Tibial nerve (tissue), 4 donors: ENCODE measurements at regions not wholly inside any gene's neighbourhood (a gene's known extent, or its start where the extent isn't known, plus 50 kb on each side); places are given as distances from the start of the nearest gene placed in this dataset.

Experiments used
- DNase-seq, 2 donors: peaks; one replicate each; pipeline ENCODE4 v3.0.0-alpha.2; 2019; ENCODE audit warnings: low spot score in 2 of 2
- H3K27ac ChIP-seq, 4 donors: fragments of 200-600 bp; sonication (generic) in 3 of 4; one replicate each; pipeline ENCODE4 v1.5.1; 2017 to 2019; ENCODE audit warnings: mild to moderate bottlenecking in 1 of 4
- H3K27me3 ChIP-seq, 2 donors: fragments of 200-600 bp; sonication (generic) in 1 of 2; one replicate each; pipeline versions ENCODE4 v1.5.1 to v1.6.0; 2017 to 2019
- H3K36me3 ChIP-seq, 3 donors: fragments of 200-600 bp; sonication (generic); one replicate each; pipeline ENCODE4 v1.5.1; 2018 to 2019
- H3K4me1 ChIP-seq, 4 donors: fragments of 200-600 bp; sonication (generic) in 3 of 4; one replicate each; pipeline ENCODE4 v1.5.1; 2017 to 2019
- H3K4me3 ChIP-seq, 4 donors: fragments of 200-600 bp; sonication (generic) in 3 of 4; one replicate each; pipeline ENCODE4 v1.5.1; 2017 to 2019; ENCODE audit warnings: mild to moderate bottlenecking in 1 of 4, moderate library complexity in 1 of 4
- H3K9me3 ChIP-seq, 4 donors: fragments of 200-600 bp; sonication (generic) in 3 of 4; one replicate each; pipeline ENCODE4 v1.5.1; 2017 to 2019
- EP300 ChIP-seq, 2 donors: sonication (generic); formaldehyde crosslinking; IDR thresholded peaks; one replicate each; pipeline ENCODE4 v1.6.1; 2017; ENCODE audit warnings: antibody characterized with exemption in 2 of 2, mild to moderate bottlenecking in 1 of 2
- POLR2A ChIP-seq, 2 donors: fragments of 450-650 bp; IDR thresholded peaks; one replicate each; pipeline ENCODE4 v1.6.1; 2017; ENCODE audit warnings: antibody characterized with exemption in 2 of 2, mild to moderate bottlenecking in 2 of 2, moderate library complexity in 2 of 2
- WGBS, 2 donors: methylation state at CpG; one replicate each; pipeline ENCODE4 v1.1.5; 2018; 5-methylcytosine and 5-hydroxymethylcytosine counted together
- TF ChIP-seq, protein P1 (sequence below), 5 experiments: fragments of 200-600 bp in 3 of 5; fragments of 450-650 bp in 2 of 5; sonication (generic) in 3 of 5; IDR thresholded peaks; one replicate each; pipeline ENCODE4 v1.5.1; 2016 to 2019; ENCODE audit warnings: antibody characterized with exemption in 5 of 5, mild to moderate bottlenecking in 3 of 5, moderate library complexity in 2 of 5

DNA sequence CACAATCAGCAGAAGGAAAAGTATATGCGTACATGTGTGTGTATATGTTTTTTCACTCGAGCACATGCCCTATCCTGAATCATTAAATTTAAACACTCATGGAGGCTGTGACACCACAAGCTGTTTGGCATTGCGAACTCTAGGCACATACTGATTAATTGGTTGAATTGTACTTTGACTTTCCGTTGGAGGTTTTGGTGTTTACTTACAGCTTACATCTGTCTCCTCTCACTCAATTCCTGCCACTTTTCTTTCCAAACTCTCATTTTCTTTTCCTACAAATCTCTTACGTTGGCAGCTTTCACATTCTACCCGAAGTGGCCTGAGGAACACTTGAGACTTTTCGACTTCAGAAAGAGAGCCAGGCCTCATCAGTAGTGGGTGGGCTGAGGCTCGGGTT is 434.1 kb upstream of the SEMA6D start:
- TF ChIP-seq POLR2A (IDR thresholded peaks at IDR 0.05) (no peak), EP300 (IDR thresholded peaks at IDR 0.05) (no peak)
- TF ChIP-seq, protein P1, sequence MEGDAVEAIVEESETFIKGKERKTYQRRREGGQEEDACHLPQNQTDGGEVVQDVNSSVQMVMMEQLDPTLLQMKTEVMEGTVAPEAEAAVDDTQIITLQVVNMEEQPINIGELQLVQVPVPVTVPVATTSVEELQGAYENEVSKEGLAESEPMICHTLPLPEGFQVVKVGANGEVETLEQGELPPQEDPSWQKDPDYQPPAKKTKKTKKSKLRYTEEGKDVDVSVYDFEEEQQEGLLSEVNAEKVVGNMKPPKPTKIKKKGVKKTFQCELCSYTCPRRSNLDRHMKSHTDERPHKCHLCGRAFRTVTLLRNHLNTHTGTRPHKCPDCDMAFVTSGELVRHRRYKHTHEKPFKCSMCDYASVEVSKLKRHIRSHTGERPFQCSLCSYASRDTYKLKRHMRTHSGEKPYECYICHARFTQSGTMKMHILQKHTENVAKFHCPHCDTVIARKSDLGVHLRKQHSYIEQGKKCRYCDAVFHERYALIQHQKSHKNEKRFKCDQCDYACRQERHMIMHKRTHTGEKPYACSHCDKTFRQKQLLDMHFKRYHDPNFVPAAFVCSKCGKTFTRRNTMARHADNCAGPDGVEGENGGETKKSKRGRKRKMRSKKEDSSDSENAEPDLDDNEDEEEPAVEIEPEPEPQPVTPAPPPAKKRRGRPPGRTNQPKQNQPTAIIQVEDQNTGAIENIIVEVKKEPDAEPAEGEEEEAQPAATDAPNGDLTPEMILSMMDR (IDR thresholded peaks at IDR 0.05): no peak
- H3K36me3 ChIP-seq: no peaks in the 10 kb centered on the region
- H3K27ac ChIP-seq: no peak overlapping the region
- no peak for DNase-seq
- H3K27me3 ChIP-seq: no peaks in the 10 kb centered on the region
- H3K9me3 ChIP-seq: no peaks in the 10 kb centered on the region
- WGBS, 2 donors: 73 to 84% methylated on average over 8 of the region's 8 CpGs
- no peaks in the 10 kb centered on the region for H3K4me1 ChIP-seq
- H3K4me3 ChIP-seq: no peak overlapping the region

DNA sequence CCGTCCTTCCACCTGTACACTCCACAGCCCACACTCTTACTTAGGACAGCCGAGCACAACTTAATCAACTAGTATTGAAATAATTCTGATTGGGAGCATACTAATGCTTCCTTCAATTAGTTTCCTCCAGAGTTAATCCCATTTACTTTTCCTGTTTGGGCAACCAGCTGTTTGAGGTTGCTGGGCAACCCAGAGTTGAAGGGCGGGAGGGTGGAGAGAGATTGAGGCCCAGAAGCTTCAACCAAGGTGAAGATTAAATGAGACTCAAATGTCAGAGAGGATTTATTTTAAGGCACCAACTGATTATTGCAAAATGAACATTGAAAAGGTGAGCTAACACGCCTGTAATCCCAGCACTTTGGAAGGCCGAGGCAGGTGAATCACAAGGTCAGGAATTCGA is 428.5 kb upstream of the SEMA6D start:
- no peak for TF ChIP-seq POLR2A (IDR thresholded peaks at IDR 0.05)
- TF ChIP-seq, protein P1 (IDR thresholded peaks at IDR 0.05): no peak
- TF ChIP-seq EP300 (IDR thresholded peaks at IDR 0.05): no peak
- DNase-seq: no peak

DNA sequence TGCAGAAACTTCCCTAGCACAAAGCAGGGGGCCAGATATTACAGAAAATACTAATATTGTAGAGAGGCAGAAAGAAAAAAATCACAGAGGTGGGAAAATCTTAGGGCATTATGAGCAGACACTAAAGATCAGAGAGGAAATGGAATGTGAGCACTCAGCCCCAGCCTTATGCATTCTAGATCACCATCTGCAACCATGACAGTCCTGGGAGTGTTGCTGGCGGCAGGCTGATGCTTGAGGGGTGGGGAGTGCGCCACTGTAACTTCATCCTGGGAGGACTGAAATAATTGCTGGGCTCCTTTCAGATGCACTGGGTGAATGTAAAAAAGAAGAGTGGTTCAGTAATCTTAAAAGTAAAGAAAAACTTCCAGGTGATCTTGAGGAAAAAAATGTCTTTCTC is 427.6 kb upstream of the SEMA6D start:
- Histone ChIP-seq H3K4me3 (no peak overlapping the region), H3K27me3 (no peaks in the 10 kb centered on the region), H3K27ac (no peak overlapping the region), H3K9me3 (no peaks in the 10 kb centered on the region), H3K36me3 (no peaks in the 10 kb centered on the region), H3K4me1 (peaks cover 0 to 34% (median 7%) of the 10 kb centered on the region in 4 donors)
- no peak for DNase-seq
- TF ChIP-seq, protein P1 (IDR thresholded peaks at IDR 0.05): no peak
- TF ChIP-seq POLR2A (IDR thresholded peaks at IDR 0.05): no peak
- no peak for TF ChIP-seq EP300 (IDR thresholded peaks at IDR 0.05)
- 91 to 92% methylated on average over 2 of the region's 2 CpGs for WGBS, 2 donors

More for the DNA sequence above, 428.5 kb upstream of the SEMA6D start:
- WGBS, 2 donors: 95 to 97% methylated on average over 6 of the region's 6 CpGs
- Histone ChIP-seq H3K27me3 (no peaks in the 10 kb centered on the region), H3K36me3 (no peaks in the 10 kb centered on the region), H3K27ac (no peak overlapping the region), H3K4me1 (peaks cover 0 to 25% (median 3%) of the 10 kb centered on the region in 4 donors), H3K9me3 (no peaks in the 10 kb centered on the region), H3K4me3 (no peak overlapping the region)

DNA sequence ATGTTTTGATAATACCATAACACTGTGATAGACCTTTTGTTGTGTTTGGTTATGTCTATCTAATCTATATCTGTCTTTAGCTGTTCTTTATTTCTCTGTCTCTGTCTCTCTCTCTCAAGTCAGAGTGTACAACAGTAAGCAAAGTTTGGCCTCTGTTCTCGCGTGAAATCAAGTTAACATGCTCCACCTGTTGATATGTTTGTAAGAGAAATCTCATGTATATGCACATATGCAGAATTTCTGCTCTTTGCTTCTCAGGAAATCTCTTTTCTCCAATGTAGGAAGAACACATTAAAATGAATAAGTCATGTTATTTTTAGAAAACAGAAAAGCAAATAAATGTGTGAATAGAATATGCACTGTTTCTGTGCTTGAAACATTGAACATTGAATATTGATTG is 425.5 kb upstream of the SEMA6D start:
- H3K4me3 ChIP-seq: no peak overlapping the region
- peak overlapping the region in 1 of 4 donors; percentile 45 for H3K27ac ChIP-seq
- H3K36me3 ChIP-seq: no peaks in the 10 kb centered on the region
- no peaks in the 10 kb centered on the region for H3K9me3 ChIP-seq
- H3K4me1 ChIP-seq: peaks cover 0 to 40% (median 10%) of the 10 kb centered on the region in 4 donors
- no peaks in the 10 kb centered on the region for H3K27me3 ChIP-seq
- no peak for DNase-seq
- 78 to 81% methylated on average over 2 of the region's 2 CpGs for WGBS, 2 donors
- TF ChIP-seq POLR2A (IDR thresholded peaks at IDR 0.05) (no peak), EP300 (IDR thresholded peaks at IDR 0.05) (no peak)
- TF ChIP-seq, protein P1 (IDR thresholded peaks at IDR 0.05): no peak

DNA sequence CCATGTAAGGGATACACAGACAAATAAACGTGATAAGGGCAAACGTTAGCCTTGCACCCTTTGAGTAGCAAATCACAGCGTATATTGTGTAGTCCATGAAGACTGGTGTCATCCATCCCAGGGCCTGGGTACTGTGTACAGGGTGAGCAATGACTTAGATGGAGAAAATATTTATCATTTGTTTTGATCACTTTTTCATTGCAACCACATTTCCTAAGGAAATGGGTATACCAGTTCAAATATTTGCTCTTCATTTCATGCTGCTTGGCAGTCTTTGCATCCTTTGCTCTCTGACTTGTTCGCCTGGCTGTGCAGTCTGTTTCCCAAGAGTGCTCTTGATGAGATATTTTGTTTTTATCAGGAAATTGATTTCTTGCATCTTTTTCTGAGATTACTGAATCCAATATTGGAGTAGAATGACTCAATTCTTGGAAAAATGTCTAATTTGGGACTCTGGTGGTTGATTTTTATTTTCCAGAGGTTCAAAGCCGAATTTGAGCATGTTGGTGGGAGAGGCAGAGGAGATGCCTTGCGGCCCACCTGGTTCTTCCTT is 424.6 kb upstream of the SEMA6D start:
- 52 to 62% methylated on average over 6 of the region's 6 CpGs for whole genome bisulfite sequencing, 2 donors
- TF ChIP-seq EP300 (IDR thresholded peaks at IDR 0.05): no peak
- TF ChIP-seq, protein P1 (IDR thresholded peaks at IDR 0.05): no peak
- no peak for TF ChIP-seq POLR2A (IDR thresholded peaks at IDR 0.05)
- Histone ChIP-seq H3K4me3 (no peak overlapping the region), H3K27ac (peak overlapping the region in 3 of 4 donors; percentile 17 to 75 (median 45)), H3K36me3 (no peaks in the 10 kb centered on the region), H3K27me3 (no peaks in the 10 kb centered on the region), H3K9me3 (no peaks in the 10 kb centered on the region), H3K4me1 (peaks cover 0 to 40% (median 10%) of the 10 kb centered on the region in 4 donors)
- no peak for DNase-seq
